GM23338 (cell line): ENCODE measurements at regions not wholly inside any gene's neighbourhood (a gene's known extent, or its start where the extent isn't known, plus 50 kb on each side); places are given as distances from the start of the nearest gene placed in this dataset.

Experiments used
- ATAC-seq: fragments of 200-7000 bp; cut with Tn5 transposase; 3 replicates; pipeline ENCODE4 v1.9.1; 2020
- DNase-seq: peaks from one replicate; pipeline ENCODE4 v3.0.0-alpha.2; 2015; ENCODE audit warnings: low spot score
- H2AFZ ChIP-seq: fragments of 200-600 bp; sonication (generic); 2 replicates; pipeline ENCODE4 v1.8.0; 2016; ENCODE audit warnings: antibody characterized with exemption, mild to moderate bottlenecking, moderate library complexity
- H3F3A ChIP-seq: fragments of 200-600 bp; sonication (generic); replicated peaks from 2 replicates; pipeline ENCODE4 v1.8.0; 2017; ENCODE audit warnings: antibody characterized with exemption, mixed run types, low read depth
- H3K27ac ChIP-seq: fragments of 200-600 bp; sonication (generic); 2 replicates; pipeline ENCODE4 v1.6.1; 2016; ENCODE audit warnings: low read depth
- H3K27me3 ChIP-seq: fragments of 200-600 bp; sonication (generic); 2 replicates; pipeline ENCODE4 v1.8.0; 2016; ENCODE audit warnings: mild to moderate bottlenecking, mixed run types, moderate library complexity; ENCODE audit not compliant: insufficient read depth
- H3K36me3 ChIP-seq: fragments of 200-600 bp; sonication (generic); 2 replicates; pipeline ENCODE4 v1.8.0; 2016; ENCODE audit warnings: mild to moderate bottlenecking; ENCODE audit not compliant: insufficient read depth
- H3K4me1 ChIP-seq: fragments of 200-600 bp; sonication (generic); 2 replicates; pipeline ENCODE4 v1.8.0; 2016; ENCODE audit warnings: mild to moderate bottlenecking, moderate library complexity; ENCODE audit not compliant: insufficient read depth
- H3K4me2 ChIP-seq: fragments of 200-600 bp; sonication (generic); 2 replicates; pipeline ENCODE4 v1.7.1; 2017; ENCODE audit warnings: mixed run types
- H3K4me3 ChIP-seq: fragments of 200-600 bp; sonication (generic); 2 replicates; pipeline ENCODE4 v1.6.1; 2016; ENCODE audit warnings: mixed run types
- H3K79me2 ChIP-seq: fragments of 200-600 bp; sonication (generic); replicated peaks from 2 replicates; pipeline ENCODE4 v1.8.0; 2017; ENCODE audit warnings: mild to moderate bottlenecking; ENCODE audit not compliant: insufficient read depth
- H3K9me2 ChIP-seq: fragments of 200-600 bp; sonication (generic); 2 replicates; pipeline ENCODE4 v1.8.0; 2017; ENCODE audit not compliant: insufficient read depth
- H4K20me1 ChIP-seq: fragments of 200-600 bp; sonication (generic); replicated peaks from 2 replicates; pipeline ENCODE4 v1.8.0; 2017; ENCODE audit warnings: mild to moderate bottlenecking; ENCODE audit not compliant: insufficient read depth
- H3K27ac Mint-ChIP-seq: 2 replicates; pipeline ENCODE4 v1.8.0; 2020; ENCODE audit warnings: inconsistent platforms, mild to moderate bottlenecking, moderate library complexity, mixed read lengths
- H3K27me3 Mint-ChIP-seq: 3 replicates; pipeline ENCODE4 v1.8.0; 2022; ENCODE audit warnings: low read depth, mild to moderate bottlenecking, moderate library complexity, mixed read lengths, inconsistent platforms; ENCODE audit not compliant: insufficient read depth, poor library complexity
- H3K36me3 Mint-ChIP-seq: 3 replicates; pipeline ENCODE4 v1.8.0; 2021; ENCODE audit warnings: low read depth, mild to moderate bottlenecking, inconsistent platforms, moderate library complexity, mixed read lengths
- H3K4me1 Mint-ChIP-seq: 3 replicates; pipeline ENCODE4 v1.8.0; 2020; ENCODE audit warnings: mild to moderate bottlenecking, inconsistent platforms, mixed read lengths
- H3K4me3 Mint-ChIP-seq: 3 replicates; pipeline ENCODE4 v1.8.0; 2021; ENCODE audit warnings: moderate library complexity, mild to moderate bottlenecking, inconsistent platforms, mixed read lengths
- H3K9me3 Mint-ChIP-seq: 3 replicates; pipeline ENCODE4 v1.8.0; 2020; ENCODE audit warnings: moderate library complexity, mild to moderate bottlenecking, inconsistent platforms, mixed read lengths
- STAT1 ChIP-seq: IDR thresholded peaks from one replicate; pipeline ENCODE4 v1.6.1; 2016; ENCODE audit warnings: antibody characterized with exemption; ENCODE audit not compliant: unreplicated experiment
- TF ChIP-seq, protein P1 (sequence below): IDR thresholded peaks from one replicate; pipeline ENCODE4 v1.6.1; 2018; ENCODE audit warnings: antibody characterized with exemption; ENCODE audit not compliant: unreplicated experiment
- TF ChIP-seq, protein P2 (sequence below), 2 experiments: fragments of 200-600 bp in 1 of 2; sonication (generic) in 1 of 2; conservative IDR thresholded peaks; 2 replicates each; pipeline versions ENCODE4 v1.5.1 to v1.6.1; 2016 to 2017; ENCODE audit warnings: antibody characterized with exemption in 2 of 2, low read depth in 2 of 2, mild to moderate bottlenecking in 2 of 2, moderate library complexity in 1 of 2
- TF ChIP-seq, protein P3 (sequence below): fragments of 250-450 bp; sonication (Bioruptor Pico); IDR thresholded peaks from 2 replicates; pipeline ENCODE4 v1.5.0; 2020; ENCODE audit warnings: mild to moderate bottlenecking, moderate library complexity

DNA sequence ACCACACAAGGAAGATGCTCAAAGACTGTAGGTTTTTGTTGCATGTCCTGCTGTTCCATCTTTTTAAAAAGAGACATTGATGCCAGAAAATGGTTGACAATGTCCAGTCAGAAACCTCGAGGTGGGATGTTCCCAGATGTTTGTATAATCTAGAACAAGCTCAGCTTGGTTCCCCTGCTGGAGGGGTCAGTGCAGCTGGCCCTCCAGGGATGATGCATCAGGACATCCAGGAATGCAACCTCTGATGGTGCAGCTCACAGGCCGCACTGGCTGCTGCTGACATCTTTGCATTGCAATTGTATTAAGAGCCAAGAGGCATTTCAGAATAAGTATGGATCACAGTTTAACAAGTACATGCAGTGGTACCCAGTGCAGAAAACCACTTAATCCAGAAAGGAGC is 122.4 kb downstream of the MED10 start:
- Histone ChIP-seq H3F3A (no peaks in the 10 kb centered on the region), H3K9me2 (peaks cover 2% of the 10 kb centered on the region; the same call in 1 of the 2 replicates), H3K4me3 (no peak overlapping the region), H3K4me2 (no peak overlapping the region), H3K27ac (no peak overlapping the region), H2AFZ (no peak overlapping the region), H4K20me1 (no peaks in the 10 kb centered on the region), H3K4me1 (no peaks in the 10 kb centered on the region), H3K27me3 (no peaks in the 10 kb centered on the region), H3K79me2 (no peaks in the 10 kb centered on the region), H3K36me3 (no peaks in the 10 kb centered on the region)
- H3K36me3 Mint-ChIP-seq = no peaks in the 10 kb centered on the region
- H3K27ac Mint-ChIP-seq = no peak overlapping the region
- H3K4me3 Mint-ChIP-seq = no peak overlapping the region
- DNase-seq (no peak), ATAC-seq (no peak)
- H3K27me3 Mint-ChIP-seq = no peaks in the 10 kb centered on the region
- no peak for TF ChIP-seq STAT1
- H3K4me1 Mint-ChIP-seq = no peaks in the 10 kb centered on the region
- peaks cover 10% of the 10 kb centered on the region for H3K9me3 Mint-ChIP-seq

DNA sequence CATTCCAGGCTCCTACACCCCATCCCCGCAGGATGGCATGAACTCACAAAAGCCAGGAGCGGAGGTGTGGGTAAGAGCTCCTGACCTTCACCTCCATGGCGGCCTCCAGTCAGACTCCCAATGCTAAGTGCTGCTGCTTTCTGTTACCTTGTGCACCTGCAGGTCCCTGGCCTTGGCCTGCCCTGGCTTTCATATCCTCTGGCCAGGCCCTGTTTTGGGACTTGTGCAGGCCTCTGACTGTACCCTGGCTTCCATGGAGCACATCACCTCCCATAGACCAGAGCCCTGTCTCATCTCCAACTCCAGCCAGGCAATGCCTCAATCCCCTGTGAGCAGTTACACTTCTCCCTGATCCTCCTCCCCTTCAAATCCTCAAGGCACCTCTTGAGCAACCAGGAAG is 124.5 kb downstream of the MED10 start:
- Histone ChIP-seq H3K4me1 (no peaks in the 10 kb centered on the region), H3K79me2 (no peaks in the 10 kb centered on the region), H2AFZ (no peak overlapping the region), H3K4me2 (no peak overlapping the region), H3K27ac (no peak overlapping the region), H4K20me1 (no peaks in the 10 kb centered on the region), H3F3A (no peaks in the 10 kb centered on the region), H3K36me3 (no peaks in the 10 kb centered on the region), H3K4me3 (no peak overlapping the region), H3K27me3 (no peaks in the 10 kb centered on the region), H3K9me2 (0 out of 2 replicates have a peak, but pooled peaks cover 3% of the 10 kb centered on the region)
- Mint-ChIP-seq H3K9me3 (peaks cover 7% of the 10 kb centered on the region; the same call in 1 of the 3 replicates), H3K36me3 (no peaks in the 10 kb centered on the region), H3K4me1 (no peaks in the 10 kb centered on the region), H3K27ac (no peak overlapping the region), H3K27me3 (no peaks in the 10 kb centered on the region), H3K4me3 (no peak overlapping the region)
- no peak for ATAC-seq
- no peak for DNase-seq
- TF ChIP-seq, protein P1, sequence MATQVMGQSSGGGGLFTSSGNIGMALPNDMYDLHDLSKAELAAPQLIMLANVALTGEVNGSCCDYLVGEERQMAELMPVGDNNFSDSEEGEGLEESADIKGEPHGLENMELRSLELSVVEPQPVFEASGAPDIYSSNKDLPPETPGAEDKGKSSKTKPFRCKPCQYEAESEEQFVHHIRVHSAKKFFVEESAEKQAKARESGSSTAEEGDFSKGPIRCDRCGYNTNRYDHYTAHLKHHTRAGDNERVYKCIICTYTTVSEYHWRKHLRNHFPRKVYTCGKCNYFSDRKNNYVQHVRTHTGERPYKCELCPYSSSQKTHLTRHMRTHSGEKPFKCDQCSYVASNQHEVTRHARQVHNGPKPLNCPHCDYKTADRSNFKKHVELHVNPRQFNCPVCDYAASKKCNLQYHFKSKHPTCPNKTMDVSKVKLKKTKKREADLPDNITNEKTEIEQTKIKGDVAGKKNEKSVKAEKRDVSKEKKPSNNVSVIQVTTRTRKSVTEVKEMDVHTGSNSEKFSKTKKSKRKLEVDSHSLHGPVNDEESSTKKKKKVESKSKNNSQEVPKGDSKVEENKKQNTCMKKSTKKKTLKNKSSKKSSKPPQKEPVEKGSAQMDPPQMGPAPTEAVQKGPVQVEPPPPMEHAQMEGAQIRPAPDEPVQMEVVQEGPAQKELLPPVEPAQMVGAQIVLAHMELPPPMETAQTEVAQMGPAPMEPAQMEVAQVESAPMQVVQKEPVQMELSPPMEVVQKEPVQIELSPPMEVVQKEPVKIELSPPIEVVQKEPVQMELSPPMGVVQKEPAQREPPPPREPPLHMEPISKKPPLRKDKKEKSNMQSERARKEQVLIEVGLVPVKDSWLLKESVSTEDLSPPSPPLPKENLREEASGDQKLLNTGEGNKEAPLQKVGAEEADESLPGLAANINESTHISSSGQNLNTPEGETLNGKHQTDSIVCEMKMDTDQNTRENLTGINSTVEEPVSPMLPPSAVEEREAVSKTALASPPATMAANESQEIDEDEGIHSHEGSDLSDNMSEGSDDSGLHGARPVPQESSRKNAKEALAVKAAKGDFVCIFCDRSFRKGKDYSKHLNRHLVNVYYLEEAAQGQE = no peak
- no peak for TF ChIP-seq STAT1
- TF ChIP-seq, protein P2, sequence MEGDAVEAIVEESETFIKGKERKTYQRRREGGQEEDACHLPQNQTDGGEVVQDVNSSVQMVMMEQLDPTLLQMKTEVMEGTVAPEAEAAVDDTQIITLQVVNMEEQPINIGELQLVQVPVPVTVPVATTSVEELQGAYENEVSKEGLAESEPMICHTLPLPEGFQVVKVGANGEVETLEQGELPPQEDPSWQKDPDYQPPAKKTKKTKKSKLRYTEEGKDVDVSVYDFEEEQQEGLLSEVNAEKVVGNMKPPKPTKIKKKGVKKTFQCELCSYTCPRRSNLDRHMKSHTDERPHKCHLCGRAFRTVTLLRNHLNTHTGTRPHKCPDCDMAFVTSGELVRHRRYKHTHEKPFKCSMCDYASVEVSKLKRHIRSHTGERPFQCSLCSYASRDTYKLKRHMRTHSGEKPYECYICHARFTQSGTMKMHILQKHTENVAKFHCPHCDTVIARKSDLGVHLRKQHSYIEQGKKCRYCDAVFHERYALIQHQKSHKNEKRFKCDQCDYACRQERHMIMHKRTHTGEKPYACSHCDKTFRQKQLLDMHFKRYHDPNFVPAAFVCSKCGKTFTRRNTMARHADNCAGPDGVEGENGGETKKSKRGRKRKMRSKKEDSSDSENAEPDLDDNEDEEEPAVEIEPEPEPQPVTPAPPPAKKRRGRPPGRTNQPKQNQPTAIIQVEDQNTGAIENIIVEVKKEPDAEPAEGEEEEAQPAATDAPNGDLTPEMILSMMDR (conservative IDR thresholded peaks at IDR 0.05; ENCODE audit: low read depth in 2 of 2) = no peak

DNA sequence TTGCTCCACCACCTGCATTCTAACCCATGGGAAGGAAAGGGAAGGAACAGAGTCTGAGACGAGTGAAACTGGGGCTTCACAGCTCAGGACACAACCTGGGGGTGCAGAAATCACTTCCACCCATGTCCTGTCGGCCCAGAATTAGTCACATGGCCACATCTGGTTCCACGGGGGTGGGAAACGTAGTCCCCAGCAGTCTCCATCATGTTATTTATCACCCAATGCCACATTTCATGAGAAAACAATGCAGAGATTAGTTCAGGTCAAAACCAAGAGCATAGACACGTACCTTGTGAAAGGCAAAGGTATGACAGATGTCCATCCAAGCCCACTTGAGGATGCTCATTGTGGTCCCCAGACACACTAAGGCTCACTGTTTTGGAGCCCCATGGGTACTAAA is 125.1 kb downstream of the MED10 start:
- no peak overlapping the region for H3K27ac ChIP-seq
- H3K36me3 Mint-ChIP-seq = no peaks in the 10 kb centered on the region
- H4K20me1 ChIP-seq = no peaks in the 10 kb centered on the region
- H3K4me3 Mint-ChIP-seq = no peak overlapping the region
- no peaks in the 10 kb centered on the region for H3K27me3 Mint-ChIP-seq
- no peaks in the 10 kb centered on the region for H3K79me2 ChIP-seq
- no peak overlapping the region for H3K4me3 ChIP-seq
- no peak overlapping the region for H3K4me2 ChIP-seq
- H3K27ac Mint-ChIP-seq = no peak overlapping the region
- H3K9me3 Mint-ChIP-seq = peaks cover 7% of the 10 kb centered on the region; the same call in 1 of the 3 replicates
- DNase-seq (no peak), ATAC-seq (no peak)
- no peaks in the 10 kb centered on the region for H3K4me1 Mint-ChIP-seq
- no peaks in the 10 kb centered on the region for H3K36me3 ChIP-seq
- H2AFZ ChIP-seq = no peak overlapping the region
- H3K27me3 ChIP-seq = no peaks in the 10 kb centered on the region
- 0 out of 2 replicates have a peak, but pooled peaks cover 3% of the 10 kb centered on the region for H3K9me2 ChIP-seq
- no peaks in the 10 kb centered on the region for H3F3A ChIP-seq
- no peaks in the 10 kb centered on the region for H3K4me1 ChIP-seq
- TF ChIP-seq, protein P3, sequence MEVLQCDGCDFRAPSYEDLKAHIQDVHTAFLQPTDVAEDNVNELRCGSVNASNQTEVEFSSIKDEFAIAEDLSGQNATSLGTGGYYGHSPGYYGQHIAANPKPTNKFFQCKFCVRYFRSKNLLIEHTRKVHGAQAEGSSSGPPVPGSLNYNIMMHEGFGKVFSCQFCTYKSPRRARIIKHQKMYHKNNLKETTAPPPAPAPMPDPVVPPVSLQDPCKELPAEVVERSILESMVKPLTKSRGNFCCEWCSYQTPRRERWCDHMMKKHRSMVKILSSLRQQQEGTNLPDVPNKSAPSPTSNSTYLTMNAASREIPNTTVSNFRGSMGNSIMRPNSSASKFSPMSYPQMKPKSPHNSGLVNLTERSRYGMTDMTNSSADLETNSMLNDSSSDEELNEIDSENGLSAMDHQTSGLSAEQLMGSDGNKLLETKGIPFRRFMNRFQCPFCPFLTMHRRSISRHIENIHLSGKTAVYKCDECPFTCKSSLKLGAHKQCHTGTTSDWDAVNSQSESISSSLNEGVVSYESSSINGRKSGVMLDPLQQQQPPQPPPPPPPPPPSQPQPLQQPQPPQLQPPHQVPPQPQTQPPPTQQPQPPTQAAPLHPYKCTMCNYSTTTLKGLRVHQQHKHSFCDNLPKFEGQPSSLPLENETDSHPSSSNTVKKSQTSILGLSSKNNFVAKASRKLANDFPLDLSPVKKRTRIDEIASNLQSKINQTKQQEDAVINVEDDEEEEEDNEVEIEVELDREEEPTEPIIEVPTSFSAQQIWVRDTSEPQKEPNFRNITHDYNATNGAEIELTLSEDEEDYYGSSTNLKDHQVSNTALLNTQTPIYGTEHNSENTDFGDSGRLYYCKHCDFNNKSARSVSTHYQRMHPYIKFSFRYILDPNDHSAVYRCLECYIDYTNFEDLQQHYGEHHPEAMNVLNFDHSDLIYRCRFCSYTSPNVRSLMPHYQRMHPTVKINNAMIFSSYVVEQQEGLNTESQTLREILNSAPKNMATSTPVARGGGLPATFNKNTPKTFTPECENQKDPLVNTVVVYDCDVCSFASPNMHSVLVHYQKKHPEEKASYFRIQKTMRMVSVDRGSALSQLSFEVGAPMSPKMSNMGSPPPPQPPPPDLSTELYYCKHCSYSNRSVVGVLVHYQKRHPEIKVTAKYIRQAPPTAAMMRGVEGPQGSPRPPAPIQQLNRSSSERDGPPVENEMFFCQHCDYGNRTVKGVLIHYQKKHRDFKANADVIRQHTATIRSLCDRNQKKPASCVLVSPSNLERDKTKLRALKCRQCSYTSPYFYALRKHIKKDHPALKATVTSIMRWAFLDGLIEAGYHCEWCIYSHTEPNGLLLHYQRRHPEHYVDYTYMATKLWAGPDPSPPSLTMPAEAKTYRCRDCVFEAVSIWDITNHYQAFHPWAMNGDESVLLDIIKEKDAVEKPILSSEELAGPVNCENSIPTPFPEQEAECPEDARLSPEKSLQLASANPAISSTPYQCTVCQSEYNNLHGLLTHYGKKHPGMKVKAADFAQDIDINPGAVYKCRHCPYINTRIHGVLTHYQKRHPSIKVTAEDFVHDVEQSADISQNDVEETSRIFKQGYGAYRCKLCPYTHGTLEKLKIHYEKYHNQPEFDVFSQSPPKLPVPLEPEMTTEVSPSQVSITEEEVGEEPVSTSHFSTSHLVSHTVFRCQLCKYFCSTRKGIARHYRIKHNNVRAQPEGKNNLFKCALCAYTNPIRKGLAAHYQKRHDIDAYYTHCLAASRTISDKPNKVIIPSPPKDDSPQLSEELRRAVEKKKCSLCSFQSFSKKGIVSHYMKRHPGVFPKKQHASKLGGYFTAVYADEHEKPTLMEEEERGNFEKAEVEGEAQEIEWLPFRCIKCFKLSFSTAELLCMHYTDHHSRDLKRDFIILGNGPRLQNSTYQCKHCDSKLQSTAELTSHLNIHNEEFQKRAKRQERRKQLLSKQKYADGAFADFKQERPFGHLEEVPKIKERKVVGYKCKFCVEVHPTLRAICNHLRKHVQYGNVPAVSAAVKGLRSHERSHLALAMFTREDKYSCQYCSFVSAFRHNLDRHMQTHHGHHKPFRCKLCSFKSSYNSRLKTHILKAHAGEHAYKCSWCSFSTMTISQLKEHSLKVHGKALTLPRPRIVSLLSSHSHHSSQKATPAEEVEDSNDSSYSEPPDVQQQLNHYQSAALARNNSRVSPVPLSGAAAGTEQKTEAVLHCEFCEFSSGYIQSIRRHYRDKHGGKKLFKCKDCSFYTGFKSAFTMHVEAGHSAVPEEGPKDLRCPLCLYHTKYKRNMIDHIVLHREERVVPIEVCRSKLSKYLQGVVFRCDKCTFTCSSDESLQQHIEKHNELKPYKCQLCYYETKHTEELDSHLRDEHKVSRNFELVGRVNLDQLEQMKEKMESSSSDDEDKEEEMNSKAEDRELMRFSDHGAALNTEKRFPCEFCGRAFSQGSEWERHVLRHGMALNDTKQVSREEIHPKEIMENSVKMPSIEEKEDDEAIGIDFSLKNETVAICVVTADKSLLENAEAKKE (CRISPR knock-in tag) = no peak
